ENCODE measurements at regions not wholly inside any gene's neighbourhood (a gene's known extent, or its start where the extent isn't known, plus 50 kb on each side); places are given as distances from the start of the nearest gene placed in this dataset.

DNA sequence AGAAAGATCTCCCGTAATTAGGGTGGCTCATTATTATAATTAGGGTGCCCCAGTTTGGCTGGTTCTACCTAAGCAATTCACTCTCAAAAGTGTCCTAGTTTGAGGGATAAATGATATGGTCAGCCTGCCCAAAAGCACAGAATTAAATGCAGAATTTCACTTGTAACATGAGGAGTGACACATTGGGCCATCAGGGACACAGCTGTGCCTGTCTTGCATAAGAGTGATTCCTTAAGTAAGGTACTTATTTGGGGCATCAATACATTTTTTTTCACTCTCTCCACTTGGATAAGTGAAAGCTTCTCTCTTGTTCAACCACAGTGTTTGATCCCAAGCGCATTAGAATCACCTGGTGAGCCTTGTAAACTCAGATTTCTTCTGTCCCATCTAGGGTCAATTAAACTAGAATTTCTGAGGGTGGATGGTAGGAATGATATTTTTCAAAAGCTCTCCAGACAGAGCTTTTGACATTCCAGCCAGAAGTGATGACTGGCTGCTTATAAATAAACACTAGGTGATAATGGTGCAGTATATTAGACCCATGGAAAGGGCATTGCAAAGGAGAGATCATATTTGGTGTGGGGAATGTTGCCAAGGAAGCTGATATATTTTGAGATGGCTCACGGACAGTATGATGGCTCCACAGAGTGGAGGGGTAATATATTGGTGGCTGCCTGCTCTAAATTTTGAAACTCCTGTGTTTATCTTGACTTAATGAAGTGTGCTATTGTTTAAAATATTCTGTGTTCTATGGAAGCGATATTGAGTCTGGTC lies 458.1 kb upstream of the RASGRP1 start:
- TF ChIP-seq, protein P1, sequence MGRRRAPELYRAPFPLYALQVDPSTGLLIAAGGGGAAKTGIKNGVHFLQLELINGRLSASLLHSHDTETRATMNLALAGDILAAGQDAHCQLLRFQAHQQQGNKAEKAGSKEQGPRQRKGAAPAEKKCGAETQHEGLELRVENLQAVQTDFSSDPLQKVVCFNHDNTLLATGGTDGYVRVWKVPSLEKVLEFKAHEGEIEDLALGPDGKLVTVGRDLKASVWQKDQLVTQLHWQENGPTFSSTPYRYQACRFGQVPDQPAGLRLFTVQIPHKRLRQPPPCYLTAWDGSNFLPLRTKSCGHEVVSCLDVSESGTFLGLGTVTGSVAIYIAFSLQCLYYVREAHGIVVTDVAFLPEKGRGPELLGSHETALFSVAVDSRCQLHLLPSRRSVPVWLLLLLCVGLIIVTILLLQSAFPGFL (CRISPR knock-in tag; IDR thresholded peaks at IDR 0.05): no peak
- TF ChIP-seq CEBPG (CRISPR knock-in tag; IDR thresholded peaks at IDR 0.05) (no peak), GABPA (IDR thresholded peaks at IDR 0.05; ENCODE audit: low read depth, low read length) (no peak), GABPA (CRISPR knock-in tag; IDR thresholded peaks at IDR 0.05; ENCODE audit: low read depth) (no peak), ZNF343 (CRISPR knock-in tag; IDR thresholded peaks at IDR 0.05) (no peak)
